NCI-H345 treated with DMSO at 0.1 percent for 48 hours (cell line): ENCODE measurements at regions not wholly inside any gene's neighbourhood (a gene's known extent, or its start where the extent isn't known, plus 50 kb on each side); places are given as distances from the start of the nearest gene placed in this dataset.

Source experiments
- DNase-seq: peaks from one replicate; lab custom pipeline; 2025; ENCODE audit not compliant: unreplicated experiment; lab: John Stamatoyannopoulos, UW

DNA sequence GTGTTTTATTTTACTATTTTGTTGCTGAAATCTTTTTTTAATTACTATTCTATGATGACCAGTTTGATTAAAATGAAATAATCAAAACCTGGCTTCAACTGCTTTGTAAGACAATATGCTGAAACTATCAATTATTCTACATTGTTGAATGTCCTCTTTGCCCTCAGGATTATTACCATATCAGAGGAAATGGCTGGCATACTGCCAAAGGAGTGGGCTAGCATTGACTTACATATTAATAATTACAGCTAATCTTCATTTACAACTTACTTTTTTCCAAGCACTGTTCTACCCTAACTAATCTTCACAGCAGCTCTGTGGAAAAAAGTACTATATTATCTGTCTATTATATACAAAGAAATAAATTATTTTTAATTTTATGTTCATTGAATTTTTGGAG lies 560.5 kb downstream of the BCKDHB start:
- no peak for DNase-seq

- DNase-seq: no peak
Measured at GRCh38 chr6:80658926-80659325, 552.5 kb downstream of the BCKDHB start.

DNA sequence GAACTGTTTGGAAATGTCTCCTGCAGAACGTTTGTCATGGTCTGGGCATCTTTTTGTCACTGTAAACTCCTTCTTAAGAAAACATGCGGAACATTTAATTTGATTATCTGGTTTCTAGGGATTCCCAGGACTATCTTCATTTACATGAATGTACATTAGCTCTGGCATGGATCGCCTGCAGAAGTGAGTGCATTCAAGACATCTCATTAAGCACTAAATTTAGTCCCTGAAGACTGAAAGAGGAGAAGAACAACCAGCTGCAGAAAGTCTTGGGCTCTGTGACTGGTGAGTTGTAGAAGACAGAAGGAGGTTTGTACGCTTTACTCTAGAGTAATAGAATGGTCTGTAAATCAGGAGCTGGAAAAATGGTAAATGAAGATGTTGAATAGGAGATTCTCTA lies 540.7 kb downstream of the BCKDHB start:
- DNase-seq: no peak

DNA sequence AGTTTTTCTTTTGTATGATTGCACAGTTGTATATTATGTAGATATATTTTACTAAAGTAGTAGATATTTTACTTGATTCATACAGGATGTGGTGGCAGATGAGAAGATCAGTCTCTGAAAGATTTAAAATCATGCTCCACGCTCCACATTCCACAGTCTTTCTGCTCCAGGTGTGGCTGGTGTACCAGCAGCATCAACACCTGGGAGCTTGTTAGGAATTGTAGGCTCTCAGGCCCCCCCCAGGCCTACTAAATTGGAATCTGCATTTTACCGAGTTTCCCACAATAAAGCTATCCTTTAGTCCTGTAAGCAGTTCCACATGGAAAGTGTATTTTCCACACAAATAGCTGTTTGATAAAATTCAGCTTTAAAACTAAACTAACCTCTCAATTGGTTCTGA lies 537.4 kb downstream of the BCKDHB start:
- no peak for DNase-seq

- no peak for DNase-seq
Measured at GRCh38 chr6:80642452-80642851, 536.0 kb downstream of the BCKDHB start.

DNA sequence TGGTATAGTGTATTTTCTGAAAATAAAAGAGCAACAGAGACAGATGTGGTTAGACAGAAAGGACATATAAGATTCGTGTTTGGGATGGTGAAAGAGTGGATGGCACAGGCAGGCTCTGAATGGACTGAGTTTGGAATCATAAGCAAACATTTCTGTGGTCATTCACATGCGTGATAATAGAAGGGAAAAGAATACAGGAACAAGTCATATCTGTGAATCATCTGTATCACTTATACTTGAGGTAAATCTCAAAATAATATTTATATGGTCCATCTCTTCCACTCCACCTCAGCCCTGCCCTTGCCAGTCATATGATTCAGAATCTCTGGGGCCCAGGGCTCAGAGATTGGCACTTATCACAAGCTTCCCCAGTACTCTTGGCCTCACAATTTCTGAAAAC lies 535.1 kb downstream of the BCKDHB start:
- no peak for DNase-seq

DNA sequence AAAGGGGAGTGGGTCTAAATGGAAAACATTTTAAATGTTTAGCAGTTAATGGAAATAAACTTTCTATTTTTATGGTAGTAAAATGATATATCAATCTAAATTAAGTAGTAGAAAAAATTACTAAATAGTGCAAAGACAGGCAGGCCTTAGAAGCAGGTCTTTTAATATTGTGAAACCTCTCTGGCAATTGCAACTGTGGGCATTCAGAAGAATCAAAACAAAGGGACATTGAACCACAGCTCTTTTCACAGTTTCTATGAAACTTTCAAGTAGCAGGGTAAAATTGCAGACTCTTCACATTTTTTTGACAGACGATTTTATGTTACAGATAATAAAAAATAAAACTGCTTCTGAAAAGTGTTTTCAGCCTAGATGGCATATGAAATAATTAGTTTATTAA lies 533.7 kb downstream of the BCKDHB start:
- no peak for DNase-seq

- no peak for DNase-seq
Measured at GRCh38 chr6:80639181-80639629, 532.7 kb downstream of the BCKDHB start.

DNA sequence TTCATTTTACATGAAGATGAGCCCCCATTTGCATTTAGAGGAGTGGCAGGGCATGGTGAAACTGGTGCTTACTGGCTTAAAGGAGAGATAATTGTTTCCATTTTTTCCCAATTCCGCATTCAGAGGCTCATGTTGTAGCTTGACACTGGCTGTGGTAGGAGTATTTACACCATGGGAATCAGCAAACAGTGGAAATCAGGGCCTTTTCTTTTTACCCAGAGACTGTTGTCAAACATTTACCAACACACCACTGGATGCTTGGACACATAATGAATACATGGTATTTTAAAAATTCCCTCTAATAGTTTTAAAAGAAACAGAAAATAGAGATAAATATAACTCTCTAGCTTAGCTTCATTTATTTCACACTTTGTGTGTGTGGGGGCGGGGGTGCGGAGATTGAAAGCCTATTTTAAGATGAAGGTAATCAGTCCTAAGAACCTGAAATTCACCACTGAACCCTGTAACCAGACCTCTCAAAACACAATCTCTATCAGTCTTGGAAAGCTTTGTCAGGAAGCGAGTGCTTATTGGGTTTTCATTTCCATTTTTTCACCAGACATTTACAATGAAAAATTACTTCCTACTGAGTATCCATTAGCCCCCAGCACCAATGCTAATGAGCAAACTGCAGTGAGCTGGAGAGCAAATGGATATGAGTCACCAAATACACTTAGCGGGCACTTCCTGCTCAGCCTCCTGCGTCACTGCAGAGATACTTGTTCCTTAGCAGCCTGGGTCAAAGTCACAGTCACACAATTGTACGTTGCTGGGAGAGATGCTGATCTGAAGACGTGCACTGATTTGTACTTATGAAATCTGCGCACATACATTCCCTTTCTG lies 532.0 kb downstream of the BCKDHB start:
- DNase-seq: peak; percentile 8

- no peak for DNase-seq
Measured at GRCh38 chr6:80637312-80637711, 530.8 kb downstream of the BCKDHB start.

GRCh38 chr6:80636689-80637088 lies 530.2 kb downstream of the BCKDHB start:
- no peak for DNase-seq

- no peak for DNase-seq
Measured at GRCh38 chr6:80633412-80633811, 526.9 kb downstream of the BCKDHB start.

DNA sequence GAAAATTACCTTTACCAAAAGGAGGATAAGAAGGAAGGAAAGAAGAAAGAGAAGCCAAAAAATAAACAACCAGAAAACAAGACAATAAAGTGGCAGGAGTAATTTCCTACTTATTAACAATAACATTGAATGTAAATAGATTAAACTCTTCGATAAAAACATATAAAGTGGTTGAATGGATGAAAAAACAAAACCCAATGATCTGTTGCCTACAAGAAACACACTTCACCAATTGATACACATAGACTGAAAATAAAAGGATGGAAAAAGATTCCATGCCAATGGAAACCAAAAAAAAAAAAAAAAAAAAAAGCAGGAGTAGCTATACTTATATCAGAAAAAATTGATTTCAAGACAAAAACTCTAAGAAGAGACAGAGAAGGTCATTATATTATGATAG lies 518.9 kb downstream of the BCKDHB start:
- DNase-seq: no peak

DNA sequence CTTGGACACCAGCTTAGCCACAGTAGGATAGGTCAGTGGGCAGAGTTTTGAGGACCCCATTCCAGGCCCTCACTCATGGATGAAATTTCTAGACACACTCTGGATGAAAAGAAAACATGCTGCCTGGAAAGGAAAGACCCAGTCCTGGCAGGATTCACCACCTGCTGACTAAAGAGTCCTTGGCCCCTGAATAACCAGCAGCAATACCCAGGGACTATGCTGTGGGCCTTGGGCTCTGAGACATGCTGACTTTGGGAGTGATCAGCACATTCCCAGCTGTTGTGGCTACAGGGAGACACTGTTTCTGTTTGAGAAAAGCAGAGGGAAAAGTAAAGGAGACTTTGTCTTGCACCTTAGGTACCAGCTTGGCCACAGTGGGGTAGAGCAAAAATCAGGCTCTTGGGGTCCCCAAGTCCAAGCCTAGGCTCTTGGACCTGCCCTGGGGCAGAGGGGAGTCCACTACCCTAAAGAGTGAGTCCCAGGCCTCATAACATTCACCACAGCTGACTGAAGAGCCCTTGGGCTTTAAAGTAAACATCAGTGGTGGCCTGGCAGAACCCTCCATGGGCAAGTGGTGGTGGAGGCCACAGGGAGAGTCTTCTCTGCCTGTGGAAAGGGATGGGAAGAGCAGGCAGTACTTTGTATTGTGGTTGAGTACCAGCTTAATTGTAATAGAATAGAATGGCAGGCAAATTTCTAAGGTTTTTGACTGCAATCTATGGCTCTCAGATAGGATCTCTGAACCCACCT lies 516.8 kb downstream of the BCKDHB start:
- no peak for DNase-seq

DNA sequence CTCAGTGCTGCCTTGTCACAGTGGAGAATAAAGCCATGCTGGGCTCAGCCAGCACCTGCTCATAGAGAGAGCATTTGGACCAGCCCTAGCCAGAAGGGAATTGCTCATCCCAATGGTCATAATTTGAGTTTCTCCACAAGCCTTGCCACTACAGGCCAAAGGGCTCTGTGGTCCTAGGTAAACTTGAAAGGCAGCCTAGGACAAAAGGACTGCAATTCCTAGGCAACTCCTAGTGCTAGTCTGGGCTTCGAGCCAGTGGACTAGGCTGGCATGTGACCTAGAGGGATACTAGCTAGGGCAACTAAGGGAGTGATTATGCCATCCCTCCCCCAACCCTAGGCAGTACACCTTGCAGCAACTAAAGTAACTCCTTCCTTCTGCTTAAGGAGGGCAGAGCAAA lies 516.2 kb downstream of the BCKDHB start:
- DNase-seq: no peak

GRCh38 chr6:80618953-80619352 lies 512.5 kb downstream of the BCKDHB start:
- DNase-seq: no peak

- no peak for DNase-seq
Measured at GRCh38 chr6:80610846-80611245, 504.4 kb downstream of the BCKDHB start.

DNA sequence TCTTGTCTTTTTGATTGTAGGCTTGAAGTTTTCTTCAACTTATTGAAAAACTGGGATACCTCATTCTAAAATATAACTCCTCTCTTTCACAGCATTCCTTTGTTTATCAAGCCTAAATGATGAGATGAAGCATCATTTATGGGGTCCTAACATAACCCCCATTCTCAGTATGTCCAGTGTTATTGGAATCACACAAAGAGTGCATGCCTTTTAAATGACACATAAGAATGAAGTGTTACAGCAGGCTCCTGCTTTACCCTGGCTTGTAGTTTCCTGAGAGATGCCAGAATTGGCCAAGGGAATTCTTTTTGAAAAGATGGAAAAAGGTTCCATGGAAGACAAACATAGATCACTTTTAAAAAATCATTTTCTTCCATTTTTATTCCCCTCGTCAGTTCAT lies 502.4 kb downstream of the BCKDHB start:
- no peak for DNase-seq

- DNase-seq: no peak
Measured at GRCh38 chr6:80607811-80608391, 501.4 kb downstream of the BCKDHB start.

GRCh38 chr6:80605165-80605989 lies 498.9 kb downstream of the BCKDHB start:
- peak; percentile 6 for DNase-seq

- no peak for DNase-seq
Measured at GRCh38 chr6:80603679-80604078, 497.2 kb downstream of the BCKDHB start.
